Endothelial cell of umbilical vein (primary cell): ENCODE measurements at regions not wholly inside any gene's neighbourhood (a gene's known extent, or its start where the extent isn't known, plus 50 kb on each side); places are given as distances from the start of the nearest gene placed in this dataset.

ENCODE experiments used
- BruUV-seq: library from RNA; stranded (reverse); fragments of 400-500 nt; replicated peaks from 2 replicates; lab custom pipeline; 2021; lab: Mats Ljungman, UMichigan
- CTCF ChIA-PET: fragments of 300-600, 350-600 bp; sonication (Branson Sonifier 250); formaldehyde crosslinking; loops from one replicate; lab custom pipeline; 2021; ENCODE audit warnings: antibody characterized with exemption, inconsistent platforms; lab: Charles Lee
- POLR2A ChIA-PET: fragments of 300-600, 350-600 bp; sonication (Branson Sonifier 250); formaldehyde crosslinking; loops from one replicate; lab custom pipeline; 2021; ENCODE audit warnings: antibody characterized with exemption, inconsistent platforms; lab: Charles Lee
- DNase-seq: peaks from one replicate; pipeline ENCODE4 v3.0.0-alpha.2; 2011; ENCODE audit warnings: low read depth, low spot score
- FAIRE-seq: peaks from 2 replicates; lab custom pipeline; 2011; peaks lifted over from hg19 to GRCh38; lab: Jason Lieb, UNC
- H2AFZ ChIP-seq: 2 replicates; pipeline ENCODE4 v1.6.0; 2012; ENCODE audit warnings: low read depth, low read length, control low read depth, inconsistent platforms
- H3K27ac ChIP-seq: 2 replicates; pipeline ENCODE4 v1.5.1; 2011; ENCODE audit warnings: low read depth, mild to moderate bottlenecking, control low read depth, low read length, moderate library complexity; ENCODE audit not compliant: insufficient read depth
- H3K27me3 ChIP-seq, 2 experiments: 2 replicates each; pipeline versions ENCODE4 v1.6.0 to v1.6.1; 2011; ENCODE audit warnings: low read length in 2 of 2, mixed read lengths in 1 of 2; ENCODE audit not compliant: control insufficient read depth in 2 of 2, insufficient read depth in 2 of 2
- H3K36me3 ChIP-seq, 2 experiments: 2 replicates in 1 of 2; 3 replicates in 1 of 2; pipeline ENCODE4 v1.5.1; 2011; ENCODE audit warnings: low read length in 2 of 2, mild to moderate bottlenecking in 1 of 2, moderate library complexity in 1 of 2; ENCODE audit not compliant: control insufficient read depth in 2 of 2, insufficient read depth in 2 of 2; ENCODE audit errors: extremely low read depth in 1 of 2
- H3K4me1 ChIP-seq: 3 replicates; pipeline ENCODE4 v1.5.1; 2011; ENCODE audit warnings: mild to moderate bottlenecking, low read length; ENCODE audit not compliant: control insufficient read depth, insufficient read depth; ENCODE audit errors: extremely low read depth
- H3K4me2 ChIP-seq: 2 replicates; pipeline ENCODE4 v1.6.1; 2011; ENCODE audit warnings: low read length, control low read depth, mixed read lengths; ENCODE audit not compliant: insufficient read depth
- H3K4me3 ChIP-seq, 3 experiments: fragments of 200-600 bp in 1 of 3; sonication (generic), shearing (Covaris generic) in 1 of 3; replicated peaks in 1 of 3; 2 replicates each; pipeline ENCODE4 v1.5.1; 2011 to 2016; ENCODE audit warnings: control low read depth in 3 of 3, low read length in 3 of 3, mild to moderate bottlenecking in 2 of 3, inconsistent platforms in 1 of 3, low read depth in 1 of 3, moderate library complexity in 1 of 3; ENCODE audit not compliant: insufficient read depth in 1 of 3
- H3K79me2 ChIP-seq: 2 replicates; pipeline ENCODE4 v1.6.0; 2012; ENCODE audit warnings: low read length, inconsistent platforms; ENCODE audit not compliant: control insufficient read depth, insufficient read depth
- H3K9ac ChIP-seq: replicated peaks from 2 replicates; pipeline ENCODE3; 2011; ENCODE audit warnings: low read length, control low read depth; ENCODE audit not compliant: insufficient read depth; ENCODE audit errors: extremely low read depth
- H3K9me1 ChIP-seq: replicated peaks from 3 replicates; pipeline ENCODE4 v1.6.0; 2011; ENCODE audit warnings: mild to moderate bottlenecking, low read length; ENCODE audit not compliant: control insufficient read depth, insufficient read depth; ENCODE audit errors: extremely low read depth
- H3K9me3 ChIP-seq: replicated peaks from 2 replicates; pipeline ENCODE4 v1.5.1; 2012; ENCODE audit warnings: low read length, inconsistent platforms; ENCODE audit not compliant: control insufficient read depth, insufficient read depth
- H4K20me1 ChIP-seq: replicated peaks from 2 replicates; pipeline ENCODE3; 2011; ENCODE audit warnings: mild to moderate bottlenecking, low read length; ENCODE audit not compliant: control insufficient read depth, insufficient read depth; ENCODE audit errors: extremely low read depth
- CTCF ChIP-seq, 2 donors: IDR thresholded peaks; 1 replicate in 1 of 2; 2 replicates in 1 of 2; pipeline ENCODE4 v1.5.1; 2011; ENCODE audit warnings: low read length in 2 of 2, mild to moderate bottlenecking in 2 of 2, moderate library complexity in 2 of 2, control low read depth in 1 of 2, inconsistent platforms in 1 of 2, low read depth in 1 of 2; ENCODE audit not compliant: insufficient read depth in 1 of 2; ENCODE audit errors: extremely low read depth in 1 of 2
- EZH2 ChIP-seq: IDR thresholded peaks from 2 replicates; pipeline ENCODE4 v1.6.1; 2012; ENCODE audit warnings: borderline replicate concordance, low read depth, mild to moderate bottlenecking, moderate library complexity, low read length, inconsistent platforms; ENCODE audit not compliant: severe bottlenecking
- FOS ChIP-seq: IDR thresholded peaks from 2 replicates; pipeline ENCODE4 v1.6.1; 2011; ENCODE audit warnings: mild to moderate bottlenecking, low read length, moderate library complexity, borderline replicate concordance; ENCODE audit not compliant: insufficient read depth
- GATA2 ChIP-seq: IDR thresholded peaks from 2 replicates; pipeline ENCODE4 v1.7.0; 2011; ENCODE audit warnings: low read depth, mild to moderate bottlenecking, moderate library complexity, mixed read lengths, low read length; ENCODE audit not compliant: insufficient read length, insufficient read depth
- JUN ChIP-seq: IDR thresholded peaks from 2 replicates; pipeline ENCODE4 v1.6.1; 2011; ENCODE audit warnings: borderline replicate concordance, low read depth; ENCODE audit not compliant: insufficient read length, insufficient read depth
- MYC ChIP-seq: IDR thresholded peaks from one replicate; pipeline ENCODE4 v1.6.1; 2011; ENCODE audit warnings: mild to moderate bottlenecking, low read depth, low read length
- POLR2A ChIP-seq: IDR thresholded peaks from 2 replicates; pipeline ENCODE4 v1.6.1; 2012; ENCODE audit warnings: low read depth, mild to moderate bottlenecking, control low read depth, low read length
- POLR2AphosphoS5 ChIP-seq: IDR thresholded peaks from 2 replicates; pipeline ENCODE4 v1.6.1; 2012; ENCODE audit warnings: low read depth, mild to moderate bottlenecking, control low read depth, low read length, moderate library complexity; ENCODE audit not compliant: insufficient read depth
- dilution Hi-C: fragments of 300-500 bp; cut with MboI; formaldehyde crosslinking; loops from one replicate; pipeline ENCODE4 v1.15.0; 2019; ENCODE audit warnings: low sequenced_read_pairs; ENCODE audit not compliant: extremely low pct_ligation_motif_present
- intact Hi-C: fragments of 100-400 bp; cut with micrococcal nuclease; formaldehyde crosslinking; loops from one replicate; pipeline ENCODE4 v1.10.0; 2022
- TF ChIP-seq, protein P1 (sequence below): IDR thresholded peaks from 2 replicates; pipeline ENCODE4 v1.6.1; 2011; ENCODE audit not compliant: insufficient read depth, insufficient read length

DNA sequence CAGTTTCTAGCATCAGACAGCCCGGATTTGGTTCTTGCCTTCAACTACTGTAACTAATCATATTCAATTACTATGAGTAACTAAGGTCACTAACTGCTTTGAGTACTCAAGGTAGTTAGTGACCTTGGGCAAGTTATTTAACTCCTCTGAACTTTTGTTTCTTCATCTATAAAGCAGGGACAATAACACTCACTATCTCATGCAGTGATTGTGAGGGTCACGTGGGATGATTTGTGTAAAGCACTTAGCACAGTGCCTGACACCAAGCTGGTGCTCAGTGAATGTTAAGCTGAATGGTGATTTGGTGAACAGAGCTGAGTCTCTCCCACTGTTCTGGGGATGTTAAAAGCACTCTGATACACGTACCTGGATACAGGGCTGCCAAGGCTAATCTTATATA is 171.3 kb upstream of the PLXNC1 start:
- FAIRE-seq (no peak), DNase-seq (no peak)
- intact Hi-C loops (no loop called here), dilution Hi-C loops (no loop called here)
- TF ChIP-seq, protein P1, sequence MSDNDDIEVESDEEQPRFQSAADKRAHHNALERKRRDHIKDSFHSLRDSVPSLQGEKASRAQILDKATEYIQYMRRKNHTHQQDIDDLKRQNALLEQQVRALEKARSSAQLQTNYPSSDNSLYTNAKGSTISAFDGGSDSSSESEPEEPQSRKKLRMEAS = no peak
- TF ChIP-seq GATA2 (no peak), CTCF (IDR thresholded peaks at IDR 0.05; ENCODE audit: extremely low read depth in 1 of 2, insufficient read depth in 1 of 2, low read depth in 1 of 2, low read length in 2 of 2) (no peak), MYC (no peak), JUN (no peak), EZH2 (no peak), POLR2A (no peak), FOS (no peak), POLR2AphosphoS5 (no peak)
- BruUV-seq = no TSS peak
- POLR2A ChIA-PET = no interaction called here
- peaks cover 3 to 5% of the 10 kb centered on the region in 2 experiments for H3K27me3 ChIP-seq
- CTCF ChIA-PET = interaction anchor here (4.5 kb wide), 1 partner anchor 210 kb away, joined by 57 read pairs; no protein-coding TSS in a partner anchor
- H3K4me1 ChIP-seq = no peaks in the 10 kb centered on the region
- H3K4me3 ChIP-seq = no peak overlapping the region
- no peak overlapping the region for H3K27ac ChIP-seq
- H3K9ac ChIP-seq = no peak overlapping the region
- no peak overlapping the region for H2AFZ ChIP-seq
- no peaks in the 10 kb centered on the region for H4K20me1 ChIP-seq
- no peaks in the 10 kb centered on the region for H3K36me3 ChIP-seq
- H3K4me2 ChIP-seq = no peak overlapping the region
- no peaks in the 10 kb centered on the region for H3K9me1 ChIP-seq
- H3K9me3 ChIP-seq = no peaks in the 10 kb centered on the region
- no peaks in the 10 kb centered on the region for H3K79me2 ChIP-seq
